ENCODE measurements at regions not wholly inside any gene's neighbourhood (a gene's known extent, or its start where the extent isn't known, plus 50 kb on each side); places are given as distances from the start of the nearest gene placed in this dataset.

- DNase-seq, result no peak
Observed at GRCh38 chr12:127300075-127300474, 966.9 kb upstream of the TMEM132C start.

DNA sequence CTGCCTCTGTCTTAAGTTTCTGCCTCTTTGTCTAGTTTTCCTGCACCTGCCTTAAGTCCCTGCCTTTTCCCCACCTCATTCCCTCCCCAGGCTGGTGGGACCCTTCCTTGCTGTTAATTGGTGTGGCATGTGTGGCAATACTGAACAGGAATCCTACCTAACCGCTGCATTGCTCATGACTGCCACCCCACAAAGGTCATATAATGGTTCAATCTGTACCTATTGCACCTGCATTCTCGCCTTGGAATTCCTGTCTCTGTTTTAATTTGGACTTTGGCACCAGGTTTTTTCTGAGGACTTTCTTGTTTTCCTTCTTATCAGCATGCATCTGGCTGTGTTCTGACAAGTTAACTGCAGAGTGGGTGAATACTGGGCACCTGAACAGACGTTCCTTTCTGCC is 966.2 kb upstream of the TMEM132C start:
- DNase-seq, result no peak

DNA sequence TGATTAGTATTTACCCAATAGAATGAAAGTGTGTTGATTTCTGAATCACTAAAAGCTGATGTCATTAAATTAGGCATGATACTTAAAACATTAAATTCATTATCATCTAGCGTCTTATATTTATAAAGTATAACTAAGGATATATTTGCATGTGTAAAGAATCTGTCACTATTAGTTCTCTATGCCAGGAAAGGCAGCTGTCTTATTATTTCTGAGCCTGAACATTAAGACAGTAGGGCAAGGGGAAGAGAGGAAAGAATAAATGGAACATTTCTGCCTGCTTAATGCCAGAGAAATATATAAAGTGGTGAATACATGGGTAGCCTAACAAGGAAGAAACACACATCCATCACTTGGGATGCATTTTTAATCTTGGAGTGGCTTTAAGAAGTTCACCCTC is 965.1 kb upstream of the TMEM132C start:
- DNase-seq, result no peak

DNA sequence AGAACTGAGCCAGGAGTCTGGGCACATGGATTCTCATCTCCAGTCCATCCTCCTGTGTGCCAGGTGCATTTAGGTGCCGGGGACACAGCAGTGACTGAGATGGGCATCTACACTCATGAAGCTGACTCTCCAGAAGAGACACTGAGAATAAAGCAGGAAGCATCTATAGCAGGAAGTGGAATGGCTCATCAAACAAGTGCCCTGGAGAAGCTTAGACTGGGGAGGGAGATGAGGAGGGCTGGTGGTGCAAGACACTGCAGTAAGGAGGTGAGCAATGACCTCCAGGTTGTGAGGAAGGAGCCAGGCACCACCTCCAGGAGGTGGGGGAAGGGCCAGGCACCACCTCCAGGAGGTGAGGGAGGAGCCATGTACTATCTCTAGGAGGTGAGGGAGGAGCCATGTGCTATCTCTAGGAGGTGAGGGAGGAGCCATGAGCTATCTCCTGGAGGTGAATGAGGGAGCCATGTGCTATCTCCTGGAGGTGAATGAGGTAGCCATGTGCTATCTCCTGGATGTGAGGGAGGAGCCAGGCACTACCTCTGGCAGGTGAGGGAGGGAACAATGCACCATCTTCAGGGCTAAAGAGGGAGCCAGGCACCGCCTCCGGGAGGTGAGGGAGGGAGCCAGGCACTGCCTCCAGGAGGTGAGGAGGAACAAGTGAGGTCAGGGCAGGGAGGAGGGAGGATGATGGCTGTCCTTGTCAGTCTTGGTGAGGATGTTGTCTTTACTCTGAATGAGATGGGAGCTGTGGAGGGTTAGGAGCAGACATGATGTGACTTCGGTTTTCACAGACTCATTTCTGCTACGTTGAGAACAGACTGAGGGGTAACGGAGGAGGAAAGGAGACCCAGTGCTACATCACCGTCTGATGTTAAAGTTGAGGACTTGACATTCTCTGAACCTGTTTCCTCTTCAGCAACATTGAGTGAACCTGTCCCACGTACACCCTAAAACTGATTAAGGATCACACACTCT is 961.9 kb upstream of the TMEM132C start:
- DNase-seq, result no peak

DNA sequence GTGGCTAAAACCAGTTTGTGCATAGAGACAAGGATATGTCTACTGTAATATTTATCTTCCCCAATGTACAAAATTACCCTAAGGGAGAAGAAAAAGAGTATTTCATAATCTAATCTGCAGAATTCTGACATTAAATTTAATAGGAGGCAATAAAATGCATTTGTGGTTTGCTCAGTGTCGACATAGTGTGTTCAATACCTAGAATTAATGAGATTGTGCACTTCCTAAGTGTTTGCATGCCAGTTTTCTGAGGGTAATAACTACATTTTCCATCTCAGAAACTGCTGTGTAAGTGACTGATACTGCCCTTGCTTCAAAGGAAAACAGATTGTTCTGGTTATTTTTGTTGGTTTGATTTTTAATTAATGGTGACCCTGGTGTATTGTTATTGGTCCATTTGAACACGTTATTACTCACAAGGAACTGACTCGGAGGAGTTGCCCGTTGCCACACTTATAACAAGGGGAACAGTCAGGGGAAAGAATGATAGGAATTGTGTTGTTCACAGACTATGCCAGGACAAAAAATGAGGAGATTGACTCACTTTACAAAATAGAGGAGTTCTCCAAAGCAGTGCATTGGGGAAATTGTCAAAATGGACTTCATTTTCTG is 960.3 kb upstream of the TMEM132C start:
- DNase-seq, result no peak

- DNase-seq, result no peak
Observed at GRCh38 chr12:127307528-127307927, 959.4 kb upstream of the TMEM132C start.

DNA sequence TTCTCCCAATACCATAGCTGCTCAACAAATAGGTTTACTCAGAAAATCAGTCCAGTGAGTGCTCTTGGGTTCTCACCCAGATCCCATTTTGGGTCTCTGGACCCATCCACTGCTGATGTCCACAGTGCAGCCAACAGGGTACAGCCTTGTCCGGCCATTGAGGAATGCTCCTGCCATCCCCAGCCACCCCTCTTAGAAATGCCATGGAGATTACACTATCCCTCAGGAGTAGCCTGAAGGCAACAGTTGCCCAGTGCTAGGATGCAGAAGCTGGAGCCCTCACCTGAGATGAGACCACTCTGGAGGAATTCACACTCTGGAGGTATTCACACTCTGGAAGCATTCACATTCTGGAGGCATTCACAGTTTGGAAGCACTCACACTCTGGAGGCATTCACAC is 958.8 kb upstream of the TMEM132C start:
- no peak for DNase-seq

- no peak for DNase-seq
Observed at GRCh38 chr12:127310548-127310947, 956.4 kb upstream of the TMEM132C start.

DNA sequence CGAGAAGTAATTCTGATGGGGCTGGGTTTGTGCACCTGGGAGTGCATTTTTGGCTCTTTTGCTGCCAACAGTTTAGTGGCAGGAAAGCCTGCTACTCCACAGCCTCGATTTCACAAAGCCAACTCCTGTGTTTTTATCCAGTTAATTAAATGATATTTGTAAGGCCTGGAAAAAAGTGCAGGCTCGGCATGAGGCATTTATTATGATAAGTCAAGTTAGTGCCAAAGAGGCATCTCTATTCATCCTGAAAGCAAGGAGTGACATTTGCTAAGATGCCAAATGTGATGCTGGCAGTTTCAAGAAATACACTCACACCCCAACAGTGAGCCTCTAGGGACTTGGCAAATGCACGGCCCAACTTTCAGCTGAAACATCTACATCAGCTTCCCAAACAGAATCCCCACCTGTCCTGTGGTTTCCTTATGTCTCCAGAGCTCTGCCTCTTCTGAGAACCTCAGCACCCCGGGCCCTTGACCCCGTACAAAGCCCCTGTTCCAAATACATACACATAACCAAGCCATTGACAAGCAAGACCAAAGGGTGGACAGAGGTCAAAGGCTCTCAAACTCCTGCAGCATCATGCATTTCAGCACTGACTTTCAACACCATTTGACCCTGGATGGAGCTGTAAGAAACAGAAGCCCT is 955.1 kb upstream of the TMEM132C start:
- no peak for DNase-seq

DNA sequence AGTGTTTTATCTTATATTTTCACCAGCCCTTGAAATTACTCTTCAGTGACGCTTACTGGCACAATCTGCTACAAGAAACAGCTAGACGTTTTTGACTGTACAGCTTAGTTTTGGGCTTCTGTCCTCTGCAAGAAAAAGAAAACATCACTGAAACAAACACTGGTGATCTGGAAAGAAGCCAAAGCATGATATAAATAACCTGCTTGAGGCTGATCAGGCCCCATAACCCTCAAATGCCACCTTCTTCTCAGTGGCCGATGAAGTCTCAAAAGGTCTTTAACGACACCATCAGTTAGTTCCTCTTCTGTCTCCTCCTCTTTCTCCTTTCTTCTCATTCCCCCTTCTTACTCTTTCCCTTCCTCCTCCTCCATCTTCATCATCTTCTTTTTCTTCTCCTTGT is 942.3 kb upstream of the TMEM132C start:
- no peak for DNase-seq

- DNase-seq, result no peak
Observed at GRCh38 chr12:127327986-127328385, 939.0 kb upstream of the TMEM132C start.

GRCh38 chr12:127328867-127329266 is 938.1 kb upstream of the TMEM132C start:
- DNase-seq, result no peak

DNA sequence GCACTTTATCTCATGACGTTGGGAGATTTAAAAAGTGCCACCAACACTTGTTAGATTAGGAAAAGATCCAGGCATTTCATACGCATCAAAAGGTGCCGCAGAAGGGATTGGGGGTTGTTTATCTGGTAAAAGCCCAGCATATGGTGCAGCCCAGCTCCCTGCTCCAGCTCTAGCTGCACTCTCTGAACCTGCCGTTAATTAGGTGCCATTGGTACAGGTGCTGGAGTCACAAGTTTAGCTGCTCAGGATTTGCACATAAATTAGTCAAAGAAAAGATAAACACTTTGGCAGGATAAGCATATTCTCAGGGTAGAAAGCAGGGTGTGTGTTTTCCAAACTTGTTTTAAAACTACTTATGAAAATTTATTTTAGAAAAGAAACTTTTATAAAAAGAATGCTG is 932.6 kb upstream of the TMEM132C start:
- no peak for DNase-seq

DNA sequence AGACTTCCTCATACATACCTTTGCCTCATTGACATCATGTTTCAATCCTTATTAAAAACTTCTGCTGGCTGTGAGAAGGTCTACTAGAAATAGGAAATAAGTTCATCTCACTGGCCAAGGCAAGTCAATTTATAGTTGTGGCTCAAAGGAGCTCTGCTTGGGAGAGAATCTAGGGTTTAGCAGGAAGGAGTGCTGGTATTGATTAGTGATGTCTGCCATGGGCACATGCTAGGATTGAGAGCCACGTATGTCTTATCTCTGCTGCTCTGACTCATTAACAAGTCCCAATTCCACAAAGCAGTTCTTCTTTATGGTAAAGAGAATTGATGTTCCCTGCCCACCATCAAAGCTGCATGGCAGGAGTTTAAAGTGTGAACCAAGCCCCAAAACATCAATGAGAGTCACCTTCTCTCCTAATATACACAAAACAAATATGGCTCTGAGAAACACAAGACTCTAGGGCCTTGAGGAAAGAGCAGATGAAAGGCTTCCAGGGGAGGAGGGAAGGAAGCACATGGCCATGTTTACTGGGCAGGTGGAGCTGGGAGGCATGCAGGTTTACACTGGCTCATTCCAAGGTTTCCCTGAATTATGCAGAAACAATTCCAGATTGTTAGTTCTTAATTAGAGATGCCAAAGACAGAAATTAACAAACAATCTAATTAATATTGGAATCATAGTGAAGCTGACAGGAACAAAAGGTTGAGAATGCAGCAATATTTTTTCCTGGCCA is 931.9 kb upstream of the TMEM132C start:
- DNase-seq, result no peak

DNA sequence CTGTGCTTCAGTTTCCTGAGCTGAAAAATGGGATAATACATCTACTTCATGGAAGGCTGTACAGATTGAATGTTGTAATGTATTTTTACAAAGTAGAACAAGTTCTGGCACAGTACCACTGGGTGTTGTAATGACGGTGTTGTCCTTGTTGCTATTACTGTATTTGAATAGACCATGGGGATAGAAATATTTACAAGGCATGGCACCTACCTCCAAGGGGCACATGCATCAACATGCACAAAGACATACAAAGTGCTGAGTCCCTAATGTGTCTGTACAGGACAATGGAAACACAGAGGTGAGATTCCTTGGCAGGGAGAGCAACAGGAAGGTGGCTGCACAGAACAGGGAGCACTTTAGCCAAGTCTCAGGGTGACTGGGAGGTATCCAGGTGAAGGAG is 930.6 kb upstream of the TMEM132C start:
- DNase-seq, result no peak

GRCh38 chr12:127339065-127339464 is 927.9 kb upstream of the TMEM132C start:
- DNase-seq, result no peak

GRCh38 chr12:127340381-127340780 is 926.6 kb upstream of the TMEM132C start:
- no peak for DNase-seq

- DNase-seq, result no peak
Observed at GRCh38 chr12:127342861-127343260, 924.1 kb upstream of the TMEM132C start.

DNA sequence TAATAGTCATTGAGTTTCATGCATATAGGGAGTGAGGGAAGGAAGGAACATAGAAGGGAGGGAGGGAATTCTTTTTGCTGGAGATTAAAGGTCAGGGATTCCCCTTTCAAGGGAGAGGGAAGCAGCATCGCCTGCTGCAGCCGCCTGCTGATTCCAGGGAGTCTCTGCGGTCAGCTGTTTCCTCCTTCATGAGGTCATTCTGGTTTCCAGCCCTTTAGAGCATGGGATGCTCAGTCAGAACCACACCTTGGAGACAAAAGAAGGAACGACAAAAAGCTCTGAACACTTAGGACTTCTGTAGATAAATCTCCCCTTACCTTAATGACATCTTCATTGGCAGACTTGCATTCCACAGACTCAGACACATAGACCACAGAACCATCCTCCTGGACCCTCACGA is 923.0 kb upstream of the TMEM132C start:
- no peak for DNase-seq

DNA sequence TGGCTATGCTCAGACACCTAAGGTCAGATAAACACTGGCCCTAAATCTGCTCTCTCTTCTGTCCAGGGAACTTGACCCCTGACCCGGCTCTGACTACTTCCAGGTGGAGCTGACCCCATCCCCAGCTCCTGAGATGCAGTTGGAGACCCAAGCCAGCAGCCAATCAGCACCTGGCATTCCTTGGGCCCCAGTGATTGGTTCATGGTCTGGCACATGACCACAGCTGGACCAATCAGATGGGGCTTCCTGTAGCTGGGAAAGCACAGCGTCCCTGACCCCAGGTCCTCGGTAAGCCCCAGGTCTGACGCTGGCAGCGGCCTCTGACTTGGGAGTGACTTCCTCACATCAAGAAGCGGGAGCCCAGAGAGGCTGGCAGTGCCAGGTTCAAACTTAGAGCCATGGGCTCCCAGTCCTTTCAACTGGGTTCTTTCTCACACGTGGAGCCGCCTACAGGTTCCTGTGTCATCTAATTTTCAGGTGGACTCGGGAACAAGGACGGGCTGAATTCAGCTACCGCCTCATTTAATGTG is 915.4 kb upstream of the TMEM132C start:
- DNase-seq, result no peak

DNA sequence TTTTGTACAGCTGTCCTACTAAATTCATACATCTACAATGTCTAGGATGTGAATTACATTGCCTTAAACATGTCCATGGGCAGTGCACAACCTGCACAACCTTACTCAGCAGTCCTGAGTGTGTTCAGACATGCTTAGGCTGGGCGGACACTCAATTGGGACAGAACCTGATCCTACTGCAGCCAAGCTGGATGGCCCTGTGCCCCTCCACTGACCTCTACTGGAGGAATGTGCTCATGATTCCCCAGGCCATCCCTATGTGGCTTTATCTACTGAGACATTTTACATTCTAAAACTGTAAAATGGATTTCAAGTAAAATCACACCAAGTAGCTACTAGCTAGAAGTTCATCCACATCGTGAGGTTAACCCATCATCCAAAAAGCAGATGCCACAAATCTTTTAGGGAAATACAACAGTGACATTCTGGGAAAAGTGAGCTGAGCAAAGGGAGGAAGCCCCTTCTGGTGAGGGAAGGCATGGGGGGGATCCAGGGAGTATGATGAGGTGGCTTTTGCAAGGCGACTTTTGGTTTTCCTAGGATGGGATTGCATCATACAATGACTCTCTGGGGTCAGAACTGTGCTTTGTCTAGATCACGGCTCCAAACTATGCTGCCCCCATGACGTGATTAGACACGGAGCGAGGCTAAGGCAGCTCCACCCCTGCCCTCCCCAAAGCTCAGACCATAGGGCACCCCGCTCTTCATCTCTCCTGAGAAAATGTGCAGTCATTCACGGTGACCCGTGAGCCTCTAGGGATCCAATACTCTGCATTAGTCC is 911.7 kb upstream of the TMEM132C start:
- no peak for DNase-seq

DNA sequence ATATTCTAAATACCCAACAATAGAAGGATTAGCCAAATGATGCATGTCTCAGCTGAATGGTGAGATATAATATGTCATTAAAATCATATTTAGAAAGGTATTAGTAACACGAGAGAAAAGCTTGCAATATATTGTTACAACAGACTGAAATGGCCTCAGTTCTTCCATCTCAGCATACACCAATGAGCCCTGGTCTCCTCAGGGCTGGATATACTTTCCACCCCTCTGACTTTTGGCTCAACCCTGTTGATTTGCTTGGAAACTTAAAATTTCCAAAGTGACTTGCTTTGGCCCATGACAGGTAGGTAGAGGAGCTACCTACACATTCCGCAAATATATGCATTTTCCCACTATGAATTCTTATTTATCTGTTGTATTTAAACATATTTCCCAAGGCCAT is 908.1 kb upstream of the TMEM132C start:
- DNase-seq, result no peak
